H9 (cell line): ENCODE measurements at regions not wholly inside any gene's neighbourhood (a gene's known extent, or its start where the extent isn't known, plus 50 kb on each side); places are given as distances from the start of the nearest gene placed in this dataset.
A peak's percentile ranks its signal among the peaks of the same experiment; 100 is the strongest.

Experiments used
- DNase-seq: peaks from one replicate; pipeline ENCODE4 v3.0.0-alpha.2; 2017
- H2AFZ ChIP-seq: one replicate; pipeline ENCODE4 v1.6.1; 2013; ENCODE audit warnings: mild to moderate bottlenecking, low read length, control low read depth, moderate library complexity
- H2AK5ac ChIP-seq: 2 replicates; pipeline ENCODE4 v1.6.1; 2013; ENCODE audit warnings: low read length, control low read depth, mixed read lengths; ENCODE audit not compliant: insufficient read length
- H2BK120ac ChIP-seq: one replicate; pipeline ENCODE4 v1.6.1; 2013; ENCODE audit warnings: low read depth, mild to moderate bottlenecking, low read length, control low read depth, inconsistent platforms; ENCODE audit not compliant: poor library complexity, severe bottlenecking
- H2BK12ac ChIP-seq: 2 replicates; pipeline ENCODE4 v1.6.1; 2013; ENCODE audit warnings: low read length, control low read depth, mixed read lengths, low read depth; ENCODE audit not compliant: insufficient read length
- H2BK15ac ChIP-seq: 2 replicates; pipeline ENCODE4 v1.6.1; 2013; ENCODE audit warnings: low read depth, low read length, control low read depth
- H2BK20ac ChIP-seq: one replicate; pipeline ENCODE4 v1.6.1; 2013; ENCODE audit warnings: low read depth, mild to moderate bottlenecking, low read length, control low read depth, inconsistent platforms; ENCODE audit not compliant: poor library complexity, severe bottlenecking
- H2BK5ac ChIP-seq: 2 replicates; pipeline ENCODE4 v1.6.1; 2013; ENCODE audit warnings: low read length, control low read depth, mixed read lengths; ENCODE audit not compliant: insufficient read length
- H3K14ac ChIP-seq: 2 replicates; pipeline ENCODE4 v1.6.1; 2013; ENCODE audit warnings: low read length, control low read depth; ENCODE audit not compliant: insufficient read depth
- H3K18ac ChIP-seq: 2 replicates; pipeline ENCODE4 v1.6.1; 2013; ENCODE audit warnings: low read depth, mild to moderate bottlenecking, mixed read lengths, low read length, control low read depth; ENCODE audit not compliant: insufficient read length
- H3K23ac ChIP-seq: 2 replicates; pipeline ENCODE4 v1.6.1; 2013; ENCODE audit warnings: low read length, control low read depth, mixed read lengths, low read depth; ENCODE audit not compliant: insufficient read length
- H3K23me2 ChIP-seq: 2 replicates; pipeline ENCODE4 v1.6.1; 2013; ENCODE audit warnings: low read depth, mild to moderate bottlenecking, mixed read lengths, low read length, control low read depth; ENCODE audit not compliant: insufficient read length, poor library complexity, severe bottlenecking
- H3K27ac ChIP-seq: 2 replicates; pipeline ENCODE4 v1.5.1; 2013; ENCODE audit warnings: low read length, control low read depth, mixed read lengths, low read depth; ENCODE audit not compliant: insufficient read length
- H3K27me3 ChIP-seq: 2 replicates; pipeline ENCODE4 v1.6.1; 2013; ENCODE audit warnings: low read length, control low read depth, inconsistent platforms; ENCODE audit not compliant: insufficient read depth
- H3K4ac ChIP-seq: 2 replicates; pipeline ENCODE4 v1.6.1; 2013; ENCODE audit warnings: low read depth, mild to moderate bottlenecking, control low read depth, inconsistent platforms, low read length, moderate library complexity
- H3K4me1 ChIP-seq: 2 replicates; pipeline ENCODE4 v1.6.1; 2013; ENCODE audit warnings: low read length, control low read depth, inconsistent platforms; ENCODE audit not compliant: insufficient read depth
- H3K4me2 ChIP-seq: 2 replicates; pipeline ENCODE4 v1.6.1; 2013; ENCODE audit warnings: low read length, control low read depth, mixed read lengths; ENCODE audit not compliant: insufficient read length, insufficient read depth
- H3K56ac ChIP-seq: 2 replicates; pipeline ENCODE4 v1.6.1; 2013; ENCODE audit warnings: low read depth, mild to moderate bottlenecking, mixed read lengths, low read length, control low read depth; ENCODE audit not compliant: insufficient read length
- H3K79me1 ChIP-seq: 2 replicates; pipeline ENCODE4 v1.6.1; 2013; ENCODE audit warnings: low read depth, mild to moderate bottlenecking, moderate library complexity, low read length, control low read depth, inconsistent platforms; ENCODE audit not compliant: insufficient read depth, poor library complexity, severe bottlenecking
- H3K79me2 ChIP-seq: 2 replicates; pipeline ENCODE4 v1.6.1; 2013; ENCODE audit warnings: low read length, control low read depth, inconsistent platforms; ENCODE audit not compliant: insufficient read depth
- H3K9ac ChIP-seq: 2 replicates; pipeline ENCODE4 v1.6.1; 2013; ENCODE audit warnings: low read length, control low read depth, mixed read lengths; ENCODE audit not compliant: insufficient read length; ENCODE audit errors: extremely low read depth
- H3K9me3 ChIP-seq: one replicate; pipeline ENCODE4 v1.6.1; 2013; ENCODE audit warnings: low read depth, low read length, inconsistent platforms; ENCODE audit not compliant: control insufficient read depth
- H3T11ph ChIP-seq: one replicate; pipeline ENCODE4 v1.6.1; 2013; ENCODE audit warnings: mild to moderate bottlenecking, low read length, control low read depth, inconsistent platforms
- H4K20me1 ChIP-seq: one replicate; pipeline ENCODE4 v1.6.1; 2013; ENCODE audit not compliant: control insufficient read depth, insufficient read length, insufficient read depth
- H4K5ac ChIP-seq: 2 replicates; pipeline ENCODE4 v1.6.1; 2013; ENCODE audit warnings: low read depth, mild to moderate bottlenecking, mixed read lengths, low read length, control low read depth; ENCODE audit not compliant: insufficient read length
- H4K8ac ChIP-seq: replicated peaks from 2 replicates; pipeline ENCODE4 v1.6.1; 2013; ENCODE audit warnings: low read length, control low read depth, mixed read lengths, low read depth; ENCODE audit not compliant: insufficient read length
- H4K91ac ChIP-seq: 2 replicates; pipeline ENCODE4 v1.6.1; 2013; ENCODE audit warnings: low read depth, mild to moderate bottlenecking, moderate library complexity, mixed read lengths, low read length, control low read depth; ENCODE audit not compliant: insufficient read length
- H3K27ac Mint-ChIP-seq, 3 experiments: 2 replicates in 2 of 3; 3 replicates in 1 of 3; pipeline ENCODE4 v1.8.0; 2020 to 2021; ENCODE audit warnings: mixed read lengths in 3 of 3, mild to moderate bottlenecking in 1 of 3, moderate library complexity in 1 of 3
- H3K27me3 Mint-ChIP-seq: 2 replicates; pipeline ENCODE4 v1.8.0; 2021; ENCODE audit warnings: low read depth, mild to moderate bottlenecking, moderate library complexity, mixed read lengths
- H3K36me3 Mint-ChIP-seq, 3 experiments: 2 replicates in 2 of 3; 3 replicates in 1 of 3; pipeline ENCODE4 v1.8.0; 2020 to 2021; ENCODE audit warnings: low read depth in 3 of 3, mixed read lengths in 3 of 3; ENCODE audit not compliant: insufficient read depth in 1 of 3
- H3K4me1 Mint-ChIP-seq, 2 experiments: 2 replicates each; pipeline ENCODE4 v1.8.0; 2020; ENCODE audit warnings: mixed read lengths in 2 of 2
- H3K4me3 Mint-ChIP-seq, 2 experiments: 2 replicates in 1 of 2; 3 replicates in 1 of 2; pipeline ENCODE4 v1.8.0; 2020 to 2021; ENCODE audit warnings: mild to moderate bottlenecking in 2 of 2, mixed read lengths in 2 of 2, moderate library complexity in 1 of 2
- H3K9me3 Mint-ChIP-seq, 2 experiments: 2 replicates in 1 of 2; 3 replicates in 1 of 2; pipeline ENCODE4 v1.8.0; 2020; ENCODE audit warnings: mild to moderate bottlenecking in 2 of 2, mixed read lengths in 2 of 2, moderate library complexity in 1 of 2
- WGBS: extraction: QIAGEN DNeasy Blood & Tissue Kit; methylation state at CpG from one replicate; pipeline ENCODE4 v1.1.7; 2013; ENCODE audit warnings: missing lambda C conversion rate, low lambda C conversion rate, mixed read lengths; ENCODE audit not compliant: insufficient read length; ENCODE audit errors: extremely low coverage; 5-methylcytosine and 5-hydroxymethylcytosine counted together
- TF ChIP-seq, protein P1 (sequence below): fragments of 200-600 bp; sonication (generic); conservative IDR thresholded peaks from 3 replicates; pipeline ENCODE4 v1.8.0; 2021; ENCODE audit warnings: antibody characterized with exemption, mild to moderate bottlenecking

DNA sequence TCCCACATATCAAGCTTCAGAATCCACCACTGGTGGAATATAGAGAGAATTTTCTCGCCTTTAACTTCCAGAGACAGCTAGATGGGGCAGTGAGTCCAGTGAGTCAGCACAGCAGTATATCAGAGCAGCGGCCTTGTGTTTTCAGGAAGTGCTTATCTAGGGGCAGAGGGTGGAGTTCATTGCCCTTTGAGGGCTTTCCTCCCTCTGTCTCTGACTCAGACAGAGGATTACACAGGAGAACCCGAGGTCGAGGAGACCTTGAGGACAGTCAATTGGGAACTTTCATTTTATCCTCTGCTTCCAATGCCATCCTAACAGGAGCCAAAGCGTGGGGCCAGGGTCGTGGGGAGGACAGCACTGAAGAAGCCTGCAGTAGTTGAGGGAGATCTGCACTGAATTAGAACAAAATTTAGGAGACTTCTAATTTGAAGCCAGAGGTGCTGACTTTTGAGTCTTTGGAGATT, 109.6 kb upstream of the UMPS start:
- no peak overlapping the region for H3K9ac ChIP-seq
- no peak overlapping the region for H2BK15ac ChIP-seq
- H3K18ac ChIP-seq, result no peak overlapping the region
- no peaks in the 10 kb centered on the region for H3K27me3 ChIP-seq
- Mint-ChIP-seq H3K4me1 (peaks cover 4 to 6% of the 10 kb centered on the region in 2 experiments), H3K9me3 (no peaks in the 10 kb centered on the region), H3K36me3 (no peaks in the 10 kb centered on the region), H3K27ac (peak overlapping the region in 2 of 3 experiments; percentile 19 to 40; a peak in 2 of 7 replicates), H3K4me3 (no peak overlapping the region), H3K27me3 (no peaks in the 10 kb centered on the region)
- no peak overlapping the region for H3T11ph ChIP-seq
- H3K27ac ChIP-seq, result no peak overlapping the region
- H3K4ac ChIP-seq, result no peak overlapping the region
- no peak overlapping the region for H4K8ac ChIP-seq
- no peaks in the 10 kb centered on the region for H3K23me2 ChIP-seq
- no peaks in the 10 kb centered on the region for H3K79me2 ChIP-seq
- H2BK12ac ChIP-seq, result no peak overlapping the region
- H4K20me1 ChIP-seq, result no peaks in the 10 kb centered on the region
- H3K9me3 ChIP-seq, result no peaks in the 10 kb centered on the region
- no peaks in the 10 kb centered on the region for H3K79me1 ChIP-seq
- H3K56ac ChIP-seq, result no peak overlapping the region
- no CpG with 5 or more reads among the region's 6 CpGs for WGBS
- TF ChIP-seq, protein P1, sequence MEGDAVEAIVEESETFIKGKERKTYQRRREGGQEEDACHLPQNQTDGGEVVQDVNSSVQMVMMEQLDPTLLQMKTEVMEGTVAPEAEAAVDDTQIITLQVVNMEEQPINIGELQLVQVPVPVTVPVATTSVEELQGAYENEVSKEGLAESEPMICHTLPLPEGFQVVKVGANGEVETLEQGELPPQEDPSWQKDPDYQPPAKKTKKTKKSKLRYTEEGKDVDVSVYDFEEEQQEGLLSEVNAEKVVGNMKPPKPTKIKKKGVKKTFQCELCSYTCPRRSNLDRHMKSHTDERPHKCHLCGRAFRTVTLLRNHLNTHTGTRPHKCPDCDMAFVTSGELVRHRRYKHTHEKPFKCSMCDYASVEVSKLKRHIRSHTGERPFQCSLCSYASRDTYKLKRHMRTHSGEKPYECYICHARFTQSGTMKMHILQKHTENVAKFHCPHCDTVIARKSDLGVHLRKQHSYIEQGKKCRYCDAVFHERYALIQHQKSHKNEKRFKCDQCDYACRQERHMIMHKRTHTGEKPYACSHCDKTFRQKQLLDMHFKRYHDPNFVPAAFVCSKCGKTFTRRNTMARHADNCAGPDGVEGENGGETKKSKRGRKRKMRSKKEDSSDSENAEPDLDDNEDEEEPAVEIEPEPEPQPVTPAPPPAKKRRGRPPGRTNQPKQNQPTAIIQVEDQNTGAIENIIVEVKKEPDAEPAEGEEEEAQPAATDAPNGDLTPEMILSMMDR, result no peak
- DNase-seq, result no peak
- H3K23ac ChIP-seq, result no peak overlapping the region
- no peaks in the 10 kb centered on the region for H3K4me1 ChIP-seq
- no peak overlapping the region for H2BK20ac ChIP-seq
- no peak overlapping the region for H2BK120ac ChIP-seq
- H4K5ac ChIP-seq, result no peak overlapping the region
- H3K4me2 ChIP-seq, result no peak overlapping the region
- no peak overlapping the region for H2AK5ac ChIP-seq
- no peak overlapping the region for H3K14ac ChIP-seq
- H2AFZ ChIP-seq, result no peak overlapping the region
- H2BK5ac ChIP-seq, result no peak overlapping the region
- H4K91ac ChIP-seq, result no peak overlapping the region
